HEK293 (cell line): ENCODE measurements at regions not wholly inside any gene's neighbourhood (a gene's known extent, or its start where the extent isn't known, plus 50 kb on each side); places are given as distances from the start of the nearest gene placed in this dataset.
"Not testable (repeated sequence)": the region's sequence is repeated elsewhere in the genome, so short reads cannot be mapped to it uniquely, and the experiment has no call there.

Experiments
- CTCF ChIA-PET: fragments of 350-600 bp; formaldehyde crosslinking; extraction: SDS; loops from one replicate; lab custom pipeline; 2021; ENCODE audit warnings: antibody characterized with exemption; lab: Yijun Ruan, JAX
- POLR2A ChIA-PET: fragments of 300-600 bp; formaldehyde crosslinking; extraction: SDS; loops from one replicate; lab custom pipeline; 2020; ENCODE audit warnings: antibody characterized with exemption, inconsistent platforms; lab: Yijun Ruan, JAX
- H3K27ac ChIP-seq: fragments of 200-500 bp; sonication (Bioruptor generic); 2 replicates; pipeline ENCODE4 v1.5.1; 2014; ENCODE audit warnings: low read depth, low read length, control low read depth, inconsistent platforms; ENCODE audit errors: extremely low read depth
- H3K36me3 ChIP-seq, 2 experiments: fragments of 200-500 bp in 1 of 2; sonication (Bioruptor generic) in 1 of 2; 1 replicate in 1 of 2; 2 replicates in 1 of 2; pipeline ENCODE4 v1.5.1; 2014 to 2017; ENCODE audit warnings: inconsistent platforms in 2 of 2, low read length in 2 of 2; ENCODE audit not compliant: control insufficient read depth in 2 of 2, insufficient read depth in 1 of 2
- H3K4me1 ChIP-seq: fragments of 200-500 bp; sonication (Bioruptor generic); 2 replicates; pipeline ENCODE4 v1.5.1; 2014; ENCODE audit warnings: mild to moderate bottlenecking, low read length, inconsistent platforms; ENCODE audit not compliant: control insufficient read depth, insufficient read depth
- H3K4me3 ChIP-seq: 2 replicates; pipeline ENCODE4 v1.5.1; 2011; ENCODE audit warnings: low read depth, mild to moderate bottlenecking, control low read depth, low read length, moderate library complexity
- H3K9me3 ChIP-seq: fragments of 200-500 bp; sonication (Bioruptor generic); 2 replicates; pipeline ENCODE4 v1.5.1; 2014; ENCODE audit warnings: low read depth, low read length, inconsistent platforms; ENCODE audit not compliant: control insufficient read depth, insufficient read depth
- FEZF1 ChIP-seq: fragments of 450-650 bp; formaldehyde crosslinking; IDR thresholded peaks from 2 replicates; pipeline ENCODE4 v1.5.1; 2016; ENCODE audit warnings: missing biosample characterization, missing genetic modification characterization
- IKZF3 ChIP-seq: fragments of 450-650 bp; IDR thresholded peaks from 2 replicates; pipeline ENCODE4 v1.5.0; 2018; ENCODE audit warnings: missing biosample characterization, mild to moderate bottlenecking, missing genetic modification characterization, moderate library complexity
- PRDM6 ChIP-seq: fragments of 450-650 bp; formaldehyde crosslinking; IDR thresholded peaks from 2 replicates; pipeline ENCODE4 v1.5.1; 2017; ENCODE audit warnings: missing biosample characterization, missing genetic modification characterization
- SP3 ChIP-seq: fragments of 450-650 bp; formaldehyde crosslinking; IDR thresholded peaks from 2 replicates; pipeline ENCODE4 v1.5.1; 2016; ENCODE audit warnings: missing biosample characterization, missing genetic modification characterization
- ZBTB17 ChIP-seq: fragments of 450-650 bp; formaldehyde crosslinking; IDR thresholded peaks from 2 replicates; pipeline ENCODE4 v1.5.1; 2016; ENCODE audit warnings: missing biosample characterization, missing genetic modification characterization
- ZNF146 ChIP-seq: fragments of 450-650 bp; formaldehyde crosslinking; IDR thresholded peaks from 2 replicates; pipeline ENCODE4 v1.5.1; 2016; ENCODE audit warnings: missing biosample characterization, missing genetic modification characterization
- ZNF175 ChIP-seq: fragments of 450-650 bp; formaldehyde crosslinking; IDR thresholded peaks from 2 replicates; pipeline ENCODE4 v1.5.1; 2016; ENCODE audit warnings: missing biosample characterization, missing genetic modification characterization
- ZNF18 ChIP-seq: fragments of 450-650 bp; formaldehyde crosslinking; IDR thresholded peaks from 2 replicates; pipeline ENCODE4 v1.5.1; 2016; ENCODE audit warnings: missing biosample characterization, missing genetic modification characterization
- ZNF274 ChIP-seq, 2 experiments: fragments of 200-500 bp in 1 of 2; fragments of 450-650 bp in 1 of 2; sonication (Bioruptor generic) in 1 of 2; formaldehyde crosslinking in 1 of 2; IDR thresholded peaks; 2 replicates each; pipeline versions ENCODE4 v1.5.1 to v1.6.1; 2014 to 2016; ENCODE audit warnings: borderline replicate concordance in 1 of 2, inconsistent platforms in 1 of 2, low read length in 1 of 2, missing biosample characterization in 1 of 2, missing genetic modification characterization in 1 of 2
- ZNF324 ChIP-seq: fragments of 450-650 bp; formaldehyde crosslinking; IDR thresholded peaks from 2 replicates; pipeline ENCODE4 v1.5.1; 2016; ENCODE audit warnings: missing biosample characterization, missing genetic modification characterization
- ZNF366 ChIP-seq: fragments of 450-650 bp; formaldehyde crosslinking; conservative IDR thresholded peaks from 2 replicates; pipeline ENCODE4 v1.5.1; 2016; ENCODE audit warnings: missing biosample characterization, missing genetic modification characterization
- ZNF548 ChIP-seq: fragments of 450-650 bp; formaldehyde crosslinking; IDR thresholded peaks from 2 replicates; pipeline ENCODE4 v1.5.1; 2016; ENCODE audit warnings: missing biosample characterization, missing genetic modification characterization
- ZNF555 ChIP-seq: fragments of 450-650 bp; formaldehyde crosslinking; conservative IDR thresholded peaks from 2 replicates; pipeline ENCODE4 v1.5.1; 2017; ENCODE audit warnings: missing biosample characterization, mild to moderate bottlenecking, missing genetic modification characterization, inconsistent platforms
- ZNF580 ChIP-seq: fragments of 450-650 bp; formaldehyde crosslinking; IDR thresholded peaks from 2 replicates; pipeline ENCODE4 v1.5.1; 2016; ENCODE audit warnings: missing biosample characterization, missing genetic modification characterization
- ZSCAN16 ChIP-seq: fragments of 450-650 bp; formaldehyde crosslinking; IDR thresholded peaks from 2 replicates; pipeline ENCODE4 v1.5.1; 2016; ENCODE audit warnings: missing biosample characterization, missing genetic modification characterization
- TF ChIP-seq, protein P1 (sequence below): fragments of 450-650 bp; formaldehyde crosslinking; IDR thresholded peaks from 2 replicates; pipeline ENCODE4 v1.5.1; 2016; ENCODE audit warnings: missing biosample characterization, missing genetic modification characterization
- TF ChIP-seq, protein P2 (sequence below): fragments of 450-650 bp; formaldehyde crosslinking; IDR thresholded peaks from 2 replicates; pipeline ENCODE4 v1.5.1; 2016; ENCODE audit warnings: missing biosample characterization, missing genetic modification characterization
- TF ChIP-seq, protein P3 (sequence below): fragments of 450-650 bp; IDR thresholded peaks from 2 replicates; pipeline ENCODE4 v1.5.1; 2018; ENCODE audit warnings: missing biosample characterization, missing genetic modification characterization

DNA sequence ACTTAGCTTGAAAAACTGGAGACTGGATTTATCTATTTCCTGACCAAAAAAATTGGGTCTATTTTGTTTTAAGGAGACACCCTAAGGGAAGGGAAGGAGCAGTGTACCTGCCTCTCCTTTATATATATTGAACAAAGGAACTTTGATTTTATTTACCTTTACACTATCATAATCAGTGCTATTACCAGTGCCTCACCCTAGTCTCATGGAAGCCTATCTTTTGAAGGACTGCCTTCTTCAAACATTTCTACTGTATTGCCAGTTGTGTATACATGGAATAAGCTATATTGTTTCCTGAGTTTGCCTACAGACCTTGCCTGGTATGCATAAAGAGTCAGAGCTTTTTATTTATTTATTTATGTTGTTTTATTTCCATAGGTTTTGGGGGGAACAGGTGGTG is 124.9 kb downstream of the UTRN start:
- Histone ChIP-seq H3K4me1 (peaks cover 18% of the 10 kb centered on the region), H3K9me3 (no peaks in the 10 kb centered on the region), H3K4me3 (no peak overlapping the region), H3K36me3 (no peaks in the 10 kb centered on the region), H3K27ac (no peak overlapping the region)
- TF ChIP-seq SP3 (tag by site-specific recombination) (no peak), ZNF175 (tag by site-specific recombination) (no peak), IKZF3 (no peak), ZNF18 (tag by site-specific recombination) (no peak)
- TF ChIP-seq, protein P1, sequence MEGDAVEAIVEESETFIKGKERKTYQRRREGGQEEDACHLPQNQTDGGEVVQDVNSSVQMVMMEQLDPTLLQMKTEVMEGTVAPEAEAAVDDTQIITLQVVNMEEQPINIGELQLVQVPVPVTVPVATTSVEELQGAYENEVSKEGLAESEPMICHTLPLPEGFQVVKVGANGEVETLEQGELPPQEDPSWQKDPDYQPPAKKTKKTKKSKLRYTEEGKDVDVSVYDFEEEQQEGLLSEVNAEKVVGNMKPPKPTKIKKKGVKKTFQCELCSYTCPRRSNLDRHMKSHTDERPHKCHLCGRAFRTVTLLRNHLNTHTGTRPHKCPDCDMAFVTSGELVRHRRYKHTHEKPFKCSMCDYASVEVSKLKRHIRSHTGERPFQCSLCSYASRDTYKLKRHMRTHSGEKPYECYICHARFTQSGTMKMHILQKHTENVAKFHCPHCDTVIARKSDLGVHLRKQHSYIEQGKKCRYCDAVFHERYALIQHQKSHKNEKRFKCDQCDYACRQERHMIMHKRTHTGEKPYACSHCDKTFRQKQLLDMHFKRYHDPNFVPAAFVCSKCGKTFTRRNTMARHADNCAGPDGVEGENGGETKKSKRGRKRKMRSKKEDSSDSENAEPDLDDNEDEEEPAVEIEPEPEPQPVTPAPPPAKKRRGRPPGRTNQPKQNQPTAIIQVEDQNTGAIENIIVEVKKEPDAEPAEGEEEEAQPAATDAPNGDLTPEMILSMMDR (tag by site-specific recombination), result no peak
- ChIA-PET POLR2A (no interaction called here), CTCF (interaction anchor here (0.6 to 0.9 kb wide), 2 partner anchors 72 to 231 kb away, joined by 3 read pairs; no protein-coding TSS in a partner anchor)

- H3K9me3 ChIP-seq, POLR2A ChIA-PET: not testable (repeated sequence)
- TF ChIP-seq, protein P2, sequence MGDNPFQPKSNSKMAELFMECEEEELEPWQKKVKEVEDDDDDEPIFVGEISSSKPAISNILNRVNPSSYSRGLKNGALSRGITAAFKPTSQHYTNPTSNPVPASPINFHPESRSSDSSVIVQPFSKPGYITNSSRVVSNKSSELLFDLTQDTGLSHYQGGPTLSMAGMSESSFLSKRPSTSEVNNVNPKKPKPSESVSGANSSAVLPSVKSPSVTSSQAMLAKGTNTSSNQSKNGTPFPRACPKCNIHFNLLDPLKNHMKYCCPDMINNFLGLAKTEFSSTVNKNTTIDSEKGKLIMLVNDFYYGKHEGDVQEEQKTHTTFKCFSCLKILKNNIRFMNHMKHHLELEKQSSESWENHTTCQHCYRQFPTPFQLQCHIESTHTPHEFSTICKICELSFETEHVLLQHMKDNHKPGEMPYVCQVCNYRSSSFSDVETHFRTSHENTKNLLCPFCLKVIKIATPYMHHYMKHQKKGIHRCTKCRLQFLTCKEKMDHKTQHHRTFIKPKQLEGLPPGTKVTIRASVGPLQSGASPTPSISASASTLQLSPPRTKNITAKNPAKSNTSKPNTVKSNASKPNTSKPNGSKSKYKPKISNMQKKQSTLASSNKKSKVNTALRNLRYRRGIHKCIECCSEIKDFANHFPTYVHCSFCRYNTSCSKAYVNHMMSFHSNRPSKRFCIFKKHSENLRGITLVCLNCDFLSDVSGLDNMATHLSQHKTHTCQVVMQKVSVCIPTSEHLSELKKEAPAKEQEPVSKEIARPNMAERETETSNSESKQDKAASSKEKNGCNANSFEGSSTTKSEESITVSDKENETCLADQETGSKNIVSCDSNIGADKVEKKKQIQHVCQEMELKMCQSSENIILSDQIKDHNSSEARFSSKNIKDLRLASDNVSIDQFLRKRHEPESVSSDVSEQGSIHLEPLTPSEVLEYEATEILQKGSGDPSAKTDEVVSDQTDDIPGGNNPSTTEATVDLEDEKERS (tag by site-specific recombination), result peak; percentile 64; the same call in 1 of the 2 replicates
- TF ChIP-seq ZNF324 (tag by site-specific recombination) (0 out of 2 replicates have a peak, but pooled peaks have one; percentile 39), ZNF580 (tag by site-specific recombination) (peak; percentile 92), ZNF146 (tag by site-specific recombination) (peak; percentile 98), ZNF548 (tag by site-specific recombination) (peak; percentile 17; the same call in 1 of the 2 replicates)
- TF ChIP-seq, all 188 proteins: peak for 5; not testable (repeated sequence) for 183
- not testable (repeated sequence) for H3K4me3 ChIP-seq, H3K27ac ChIP-seq, H3K36me3 ChIP-seq
- CTCF ChIA-PET, result interaction anchor here (0.9 kb wide), 1 partner anchor 71 kb away, joined by 3 read pairs; no protein-coding TSS in a partner anchor
- H3K4me1 ChIP-seq, result peaks cover 16% of the 10 kb centered on the region
Observed at GRCh38 chr6:144410574-144410973, 125.4 kb downstream of the UTRN start.

DNA sequence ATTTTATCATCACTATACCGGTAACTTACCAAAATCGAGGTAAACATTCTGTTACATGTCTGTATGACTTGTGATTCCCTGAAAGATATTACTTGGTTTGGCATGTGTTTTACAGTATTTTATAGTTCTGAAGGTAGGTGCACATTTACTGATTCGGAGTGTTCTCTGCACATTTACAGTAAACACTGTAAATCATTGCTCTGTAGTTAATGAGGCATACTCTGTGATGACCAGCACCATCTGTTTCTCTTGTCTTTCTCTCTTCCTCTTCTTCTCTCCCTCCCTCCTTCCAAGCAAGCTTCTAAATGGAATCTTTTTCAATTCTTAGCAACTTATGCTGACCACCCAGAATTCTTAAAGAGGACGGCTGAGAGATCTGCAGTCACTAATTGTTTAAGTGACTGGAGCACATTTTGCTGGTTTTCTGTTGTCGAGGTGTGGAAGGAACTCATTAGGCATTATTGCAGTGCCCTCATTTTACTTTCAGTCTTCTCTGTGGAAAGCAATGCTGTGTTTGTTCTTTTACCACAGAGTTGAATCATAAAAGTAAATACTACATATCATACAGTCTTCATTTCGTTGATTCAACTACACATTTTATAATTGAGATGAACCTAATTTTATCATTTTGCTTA is 126.5 kb downstream of the UTRN start:
- Histone ChIP-seq H3K36me3 (no peaks in the 10 kb centered on the region), H3K4me3 (no peak overlapping the region), H3K9me3 (no peaks in the 10 kb centered on the region), H3K4me1 (peaks cover 15% of the 10 kb centered on the region), H3K27ac (no peak overlapping the region; the same call in 1 of the 2 replicates)
- ChIA-PET POLR2A (no interaction called here), CTCF (no interaction called here)
- TF ChIP-seq ZBTB17, result peak; percentile 44; the same call in 1 of the 2 replicates
- peak; percentile 48; the same call in 1 of the 2 replicates for TF ChIP-seq PRDM6 (tag by site-specific recombination)
- no peak for TF ChIP-seq ZNF274 (IDR thresholded peaks at IDR 0.05; ENCODE audit: low read length)
- no peak for TF ChIP-seq ZNF274 (tag by site-specific recombination; IDR thresholded peaks at IDR 0.05; ENCODE audit: borderline replicate concordance)
- TF ChIP-seq ZSCAN16 (tag by site-specific recombination), result peak; percentile 95
- 0 out of 2 replicates have a peak, but pooled peaks have one; percentile 10 for TF ChIP-seq FEZF1 (tag by site-specific recombination)
- peak; percentile 42 for TF ChIP-seq ZNF366
- TF ChIP-seq ZNF555, result no peak
- TF ChIP-seq, protein P3, sequence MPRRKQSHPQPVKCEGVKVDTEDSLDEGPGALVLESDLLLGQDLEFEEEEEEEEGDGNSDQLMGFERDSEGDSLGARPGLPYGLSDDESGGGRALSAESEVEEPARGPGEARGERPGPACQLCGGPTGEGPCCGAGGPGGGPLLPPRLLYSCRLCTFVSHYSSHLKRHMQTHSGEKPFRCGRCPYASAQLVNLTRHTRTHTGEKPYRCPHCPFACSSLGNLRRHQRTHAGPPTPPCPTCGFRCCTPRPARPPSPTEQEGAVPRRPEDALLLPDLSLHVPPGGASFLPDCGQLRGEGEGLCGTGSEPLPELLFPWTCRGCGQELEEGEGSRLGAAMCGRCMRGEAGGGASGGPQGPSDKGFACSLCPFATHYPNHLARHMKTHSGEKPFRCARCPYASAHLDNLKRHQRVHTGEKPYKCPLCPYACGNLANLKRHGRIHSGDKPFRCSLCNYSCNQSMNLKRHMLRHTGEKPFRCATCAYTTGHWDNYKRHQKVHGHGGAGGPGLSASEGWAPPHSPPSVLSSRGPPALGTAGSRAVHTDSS (tag by site-specific recombination), result 0 out of 2 replicates have a peak, but pooled peaks have one; percentile 38
